GM12891 (cell line): ENCODE measurements at regions not wholly inside any gene's neighbourhood (a gene's known extent, or its start where the extent isn't known, plus 50 kb on each side); places are given as distances from the start of the nearest gene placed in this dataset.
"Not testable (repeated sequence)": the region's sequence is repeated elsewhere in the genome, so short reads cannot be mapped to it uniquely, and the experiment has no call there.

Experiments used
- PAX5 ChIP-seq: IDR thresholded peaks from 2 replicates; pipeline ENCODE4 v1.6.1; 2011; ENCODE audit warnings: low read length, moderate library complexity, mild to moderate bottlenecking; ENCODE audit not compliant: insufficient read depth, severe bottlenecking
- POLR2A ChIP-seq: IDR thresholded peaks from 2 replicates; pipeline ENCODE4 v1.6.1; 2011; ENCODE audit warnings: low read depth, low read length, control low read depth
- POLR2AphosphoS5 ChIP-seq: IDR thresholded peaks from 2 replicates; pipeline ENCODE4 v1.6.1; 2011; ENCODE audit warnings: low read depth, low read length, control low read depth
- SPI1 ChIP-seq: IDR thresholded peaks from 2 replicates; pipeline ENCODE4 v1.6.1; 2011; ENCODE audit warnings: low read depth, low read length, control low read depth
- TAF1 ChIP-seq: IDR thresholded peaks from 2 replicates; pipeline ENCODE4 v1.6.1; 2011; ENCODE audit warnings: low read depth, low read length, control low read depth

GRCh38 chr2:91842913-91843312 is 3028.3 kb upstream of the TEKT4 start:
- TF ChIP-seq POLR2A, POLR2AphosphoS5, TAF1, PAX5, SPI1: not testable (repeated sequence)
